Astrocyte (in vitro differentiated cells and primary cell): ENCODE measurements at regions not wholly inside any gene's neighbourhood (a gene's known extent, or its start where the extent isn't known, plus 50 kb on each side); places are given as distances from the start of the nearest gene placed in this dataset.

ENCODE experiments used
- DNase-seq: peaks from one replicate; pipeline ENCODE4 v3.0.0-alpha.2; 2010; ENCODE audit warnings: low read depth
- FAIRE-seq: peaks from 2 replicates; lab custom pipeline; 2011; peaks lifted over from hg19 to GRCh38; lab: Jason Lieb, UNC
- H2AFZ ChIP-seq: 2 replicates; pipeline ENCODE4 v1.6.0; 2012; ENCODE audit warnings: low read depth, low read length, inconsistent platforms
- H3K27ac ChIP-seq: 2 replicates; pipeline ENCODE4 v1.5.1; 2011; ENCODE audit warnings: low read depth, low read length, inconsistent platforms
- H3K27me3 ChIP-seq: 2 replicates; pipeline ENCODE4 v1.6.0; 2011; ENCODE audit warnings: low read length, inconsistent platforms; ENCODE audit not compliant: insufficient read depth
- H3K36me3 ChIP-seq: 2 replicates; pipeline ENCODE4 v1.5.1; 2011; ENCODE audit warnings: low read length, inconsistent platforms; ENCODE audit not compliant: insufficient read depth
- H3K4me1 ChIP-seq: 2 replicates; pipeline ENCODE4 v1.5.1; 2011; ENCODE audit warnings: low read length, inconsistent platforms; ENCODE audit not compliant: insufficient read depth
- H3K4me2 ChIP-seq: 2 replicates; pipeline ENCODE4 v1.6.0; 2012; ENCODE audit warnings: low read length, inconsistent platforms
- H3K4me3 ChIP-seq: 2 replicates; pipeline ENCODE4 v1.5.1; 2011; ENCODE audit warnings: low read depth, mild to moderate bottlenecking, low read length, inconsistent platforms; ENCODE audit not compliant: insufficient read depth
- H3K79me2 ChIP-seq: 2 replicates; pipeline ENCODE4 v1.6.0; 2012; ENCODE audit warnings: mild to moderate bottlenecking, low read length, inconsistent platforms; ENCODE audit not compliant: insufficient read depth
- H3K9ac ChIP-seq: 2 replicates; pipeline ENCODE4 v1.6.0; 2012; ENCODE audit warnings: mild to moderate bottlenecking, low read length, inconsistent platforms
- H3K9me3 ChIP-seq: 2 replicates; pipeline ENCODE4 v1.5.1; 2012; ENCODE audit warnings: low read depth, mild to moderate bottlenecking, low read length, inconsistent platforms; ENCODE audit not compliant: insufficient read depth
- H4K20me1 ChIP-seq: 2 replicates; pipeline ENCODE4 v1.6.0; 2012; ENCODE audit warnings: low read length, inconsistent platforms; ENCODE audit not compliant: insufficient read depth
- H3K27ac Mint-ChIP-seq: one replicate; pipeline ENCODE4 v1.8.0; 2021; ENCODE audit warnings: mild to moderate bottlenecking, mixed read lengths; ENCODE audit not compliant: unreplicated experiment
- H3K27me3 Mint-ChIP-seq: one replicate; pipeline ENCODE4 v1.8.0; 2021; ENCODE audit warnings: low read depth, mixed read lengths; ENCODE audit not compliant: unreplicated experiment
- H3K36me3 Mint-ChIP-seq: one replicate; pipeline ENCODE4 v1.8.0; 2021; ENCODE audit warnings: low read depth, mixed read lengths; ENCODE audit not compliant: unreplicated experiment
- H3K4me1 Mint-ChIP-seq: one replicate; pipeline ENCODE4 v1.8.0; 2021; ENCODE audit warnings: low read depth, mixed read lengths; ENCODE audit not compliant: unreplicated experiment
- H3K4me3 Mint-ChIP-seq: one replicate; pipeline ENCODE4 v1.8.0; 2021; ENCODE audit warnings: mild to moderate bottlenecking, moderate library complexity, mixed read lengths; ENCODE audit not compliant: unreplicated experiment
- H3K9me3 Mint-ChIP-seq: one replicate; pipeline ENCODE4 v1.8.0; 2021; ENCODE audit warnings: mild to moderate bottlenecking, mixed read lengths; ENCODE audit not compliant: unreplicated experiment
- CTCF ChIP-seq: IDR thresholded peaks from 2 replicates; pipeline ENCODE4 v1.5.1; 2011; ENCODE audit warnings: low read depth, mild to moderate bottlenecking, inconsistent platforms, low read length, moderate library complexity; ENCODE audit not compliant: insufficient read depth
- EZH2 ChIP-seq: IDR thresholded peaks from 2 replicates; pipeline ENCODE4 v1.6.1; 2012; ENCODE audit warnings: mild to moderate bottlenecking, low read length, inconsistent platforms; ENCODE audit not compliant: insufficient read depth

DNA sequence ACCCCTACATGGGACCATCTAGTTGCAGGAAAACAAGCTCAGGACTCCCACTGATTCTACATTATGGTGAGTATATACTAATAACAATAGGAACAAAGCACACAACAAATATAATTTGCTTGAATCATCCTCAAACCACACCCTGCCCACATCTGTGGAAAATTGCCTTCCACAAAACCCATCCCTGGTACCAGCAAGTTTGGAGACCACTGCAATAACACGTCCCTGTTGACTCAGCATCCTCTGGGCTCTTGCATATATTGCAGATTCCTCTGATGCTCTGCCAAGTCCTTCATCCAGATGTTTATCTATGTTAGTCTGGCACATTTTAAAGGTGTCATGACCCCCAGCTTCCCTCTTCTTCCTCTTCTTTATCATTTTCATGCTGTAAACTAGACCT lies 138.4 kb downstream of the PCTP start:
- Mint-ChIP-seq H3K4me1 (no peaks in the 10 kb centered on the region), H3K4me3 (no peak overlapping the region), H3K27ac (no peak overlapping the region), H3K27me3 (no peaks in the 10 kb centered on the region), H3K36me3 (no peaks in the 10 kb centered on the region), H3K9me3 (no peaks in the 10 kb centered on the region)
- Histone ChIP-seq H3K4me1 (no peaks in the 10 kb centered on the region), H3K79me2 (no peaks in the 10 kb centered on the region), H4K20me1 (no peaks in the 10 kb centered on the region), H3K27me3 (no peaks in the 10 kb centered on the region), H3K4me2 (no peak overlapping the region), H3K36me3 (no peaks in the 10 kb centered on the region), H3K9ac (no peak overlapping the region), H2AFZ (no peak overlapping the region), H3K27ac (no peak overlapping the region), H3K4me3 (no peak overlapping the region), H3K9me3 (peaks cover 4% of the 10 kb centered on the region)
- FAIRE-seq (no peak), DNase-seq (no peak)
- no peak for TF ChIP-seq CTCF
- no peak for TF ChIP-seq EZH2

- H3K4me2 ChIP-seq, result no peak overlapping the region
- H4K20me1 ChIP-seq, result no peaks in the 10 kb centered on the region
- FAIRE-seq (no peak), DNase-seq (no peak)
- no peak overlapping the region for H3K4me3 ChIP-seq
- no peaks in the 10 kb centered on the region for H3K27me3 ChIP-seq
- Mint-ChIP-seq H3K9me3 (no peaks in the 10 kb centered on the region), H3K36me3 (no peaks in the 10 kb centered on the region), H3K4me3 (no peak overlapping the region), H3K27ac (no peak overlapping the region), H3K27me3 (no peaks in the 10 kb centered on the region), H3K4me1 (no peaks in the 10 kb centered on the region)
- H3K4me1 ChIP-seq, result no peaks in the 10 kb centered on the region
- no peak overlapping the region for H2AFZ ChIP-seq
- no peak overlapping the region for H3K9ac ChIP-seq
- H3K79me2 ChIP-seq, result no peaks in the 10 kb centered on the region
- H3K9me3 ChIP-seq, result no peaks in the 10 kb centered on the region
- no peaks in the 10 kb centered on the region for H3K36me3 ChIP-seq
- TF ChIP-seq EZH2, result no peak
- TF ChIP-seq CTCF, result no peak
- no peak overlapping the region for H3K27ac ChIP-seq
These were observed 144.4 kb downstream of the PCTP start for GRCh38 chr17:55895112-55895759.

- no peak overlapping the region for H3K9ac ChIP-seq
- no peak for DNase-seq
- Mint-ChIP-seq H3K36me3 (no peaks in the 10 kb centered on the region), H3K4me1 (no peaks in the 10 kb centered on the region), H3K4me3 (no peak overlapping the region), H3K27me3 (no peaks in the 10 kb centered on the region), H3K9me3 (no peaks in the 10 kb centered on the region), H3K27ac (no peak overlapping the region)
- H3K79me2 ChIP-seq, result no peaks in the 10 kb centered on the region
- no peak overlapping the region for H2AFZ ChIP-seq
- H3K27ac ChIP-seq, result no peak overlapping the region
- no peaks in the 10 kb centered on the region for H3K27me3 ChIP-seq
- H3K4me3 ChIP-seq, result no peak overlapping the region
- H4K20me1 ChIP-seq, result no peaks in the 10 kb centered on the region
- no peak overlapping the region for H3K4me2 ChIP-seq
- FAIRE-seq, result no peak
- H3K9me3 ChIP-seq, result no peaks in the 10 kb centered on the region
- H3K36me3 ChIP-seq, result no peaks in the 10 kb centered on the region
- TF ChIP-seq CTCF, result no peak
- no peak for TF ChIP-seq EZH2
- H3K4me1 ChIP-seq, result no peaks in the 10 kb centered on the region
These were observed 146.4 kb downstream of the PCTP start for GRCh38 chr17:55897301-55897700.
